SK-N-MC (cell line): ENCODE measurements at regions not wholly inside any gene's neighbourhood (a gene's known extent, or its start where the extent isn't known, plus 50 kb on each side); places are given as distances from the start of the nearest gene placed in this dataset.

Source experiments
- EZH2 ChIP-seq: fragments of 200-600 bp; sonication (generic); IDR thresholded peaks from one replicate; pipeline ENCODE4 v1.6.1; 2017; ENCODE audit warnings: antibody characterized with exemption
- POLR2AphosphoS5 ChIP-seq: IDR thresholded peaks from 2 replicates; pipeline ENCODE4 v1.6.1; 2012; ENCODE audit warnings: mild to moderate bottlenecking, low read depth, low read length, borderline replicate concordance

DNA sequence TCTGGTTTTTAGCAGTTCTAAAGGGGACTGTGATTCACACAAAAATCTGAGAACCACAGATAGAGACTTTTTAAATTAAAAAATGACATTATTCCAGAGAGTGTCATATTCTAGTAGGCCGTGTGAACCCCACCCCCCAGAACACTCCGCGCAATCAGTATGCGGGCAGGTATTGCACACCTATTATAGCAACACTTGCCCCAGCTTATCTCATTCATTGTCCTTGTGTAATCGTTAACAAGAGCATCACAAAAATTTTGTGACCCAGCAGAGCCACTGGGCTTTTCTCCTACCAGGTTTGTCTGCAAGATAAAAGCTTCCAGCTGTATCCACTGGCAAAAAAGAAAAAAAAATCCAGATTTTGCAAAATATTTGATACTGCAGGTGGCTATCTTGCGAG lies 394.1 kb upstream of the SMIM31 start:
- TF ChIP-seq EZH2 = no peak
- no peak for TF ChIP-seq POLR2AphosphoS5
